Testis (tissue), 2 donors: ENCODE measurements at regions not wholly inside any gene's neighbourhood (a gene's known extent, or its start where the extent isn't known, plus 50 kb on each side); places are given as distances from the start of the nearest gene placed in this dataset.

Source experiments
- DNase-seq: peaks from one replicate; pipeline ENCODE4 v3.0.0-alpha.2; 2019
- H3K27ac ChIP-seq, 2 donors: fragments of 200-600 bp; sonication (generic); one replicate each; pipeline ENCODE4 v1.5.1; 2019
- H3K27me3 ChIP-seq: fragments of 200-600 bp; sonication (generic); one replicate; pipeline ENCODE4 v1.5.1; 2019
- H3K36me3 ChIP-seq: fragments of 200-600 bp; sonication (generic); one replicate; pipeline ENCODE4 v1.5.1; 2017; ENCODE audit warnings: low read depth; ENCODE audit errors: missing control alignments
- H3K4me1 ChIP-seq: fragments of 200-600 bp; sonication (generic); one replicate; pipeline ENCODE4 v1.5.1; 2019
- H3K4me3 ChIP-seq, 2 donors: fragments of 200-600 bp; sonication (generic); one replicate each; pipeline ENCODE4 v1.5.1; 2017 to 2019
- H3K9me3 ChIP-seq: fragments of 200-600 bp; sonication (generic); one replicate; pipeline ENCODE4 v1.5.1; 2017
- POLR2A ChIP-seq: fragments of 450-650 bp; IDR thresholded peaks from one replicate; pipeline ENCODE4 v1.6.1; 2017; ENCODE audit warnings: antibody characterized with exemption, mild to moderate bottlenecking, moderate library complexity
- WGBS, 2 donors: methylation state at CpG; one replicate each; pipeline ENCODE4 v1.1.5; 2018; 5-methylcytosine and 5-hydroxymethylcytosine counted together
- intact Hi-C: fragments of 100-400 bp; cut with DNase I; formaldehyde crosslinking; loops from one replicate; pipeline ENCODE4 v1.15.1; 2023; ENCODE audit warnings: low total_unique reads
- TF ChIP-seq, protein P1 (sequence below), 3 experiments: fragments of 450-650 bp in 2 of 3; fragments of 200-600 bp in 1 of 3; sonication (generic) in 1 of 3; IDR thresholded peaks; one replicate each; pipeline ENCODE4 v1.5.1; 2016 to 2019; ENCODE audit warnings: antibody characterized with exemption in 3 of 3, mild to moderate bottlenecking in 2 of 3, moderate library complexity in 1 of 3

DNA sequence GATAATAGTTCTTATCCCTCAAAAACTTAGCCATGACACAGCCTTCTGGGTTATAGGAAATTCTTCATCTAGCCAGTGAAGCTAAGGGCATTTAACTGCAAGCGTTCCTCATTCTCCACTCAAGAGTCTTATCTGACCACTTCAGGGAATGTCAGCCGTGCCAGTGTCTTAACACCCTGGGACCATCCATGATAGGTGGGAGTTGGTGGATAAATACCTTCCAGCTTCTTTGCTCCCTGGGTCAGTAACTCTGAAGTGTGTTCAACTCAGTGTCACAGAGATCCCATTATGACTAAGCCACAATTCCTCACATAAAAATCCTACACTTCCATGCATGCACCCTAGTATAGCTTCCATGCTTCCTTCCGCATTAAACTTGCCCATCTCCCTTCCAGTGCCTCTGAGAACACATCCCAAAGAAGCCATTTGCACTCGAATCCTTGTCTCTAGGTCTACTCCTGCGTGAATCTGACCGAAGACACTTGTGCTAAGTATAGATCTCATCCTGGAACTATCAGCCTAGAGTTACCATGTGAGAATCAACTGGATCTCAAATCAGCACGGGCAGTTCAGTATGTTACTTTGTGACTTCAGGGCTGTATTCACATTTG, 264.3 kb upstream of the MAF start:
- Histone ChIP-seq H3K27ac (no peak overlapping the region), H3K27me3 (no peaks in the 10 kb centered on the region), H3K4me1 (no peaks in the 10 kb centered on the region), H3K9me3 (no peaks in the 10 kb centered on the region), H3K36me3 (no peaks in the 10 kb centered on the region), H3K4me3 (no peak overlapping the region)
- intact Hi-C loops, result no loop called here
- DNase-seq, result no peak
- WGBS, 2 donors, result 86 to 94% methylated on average over 7 of the region's 7 CpGs
- TF ChIP-seq, protein P1, sequence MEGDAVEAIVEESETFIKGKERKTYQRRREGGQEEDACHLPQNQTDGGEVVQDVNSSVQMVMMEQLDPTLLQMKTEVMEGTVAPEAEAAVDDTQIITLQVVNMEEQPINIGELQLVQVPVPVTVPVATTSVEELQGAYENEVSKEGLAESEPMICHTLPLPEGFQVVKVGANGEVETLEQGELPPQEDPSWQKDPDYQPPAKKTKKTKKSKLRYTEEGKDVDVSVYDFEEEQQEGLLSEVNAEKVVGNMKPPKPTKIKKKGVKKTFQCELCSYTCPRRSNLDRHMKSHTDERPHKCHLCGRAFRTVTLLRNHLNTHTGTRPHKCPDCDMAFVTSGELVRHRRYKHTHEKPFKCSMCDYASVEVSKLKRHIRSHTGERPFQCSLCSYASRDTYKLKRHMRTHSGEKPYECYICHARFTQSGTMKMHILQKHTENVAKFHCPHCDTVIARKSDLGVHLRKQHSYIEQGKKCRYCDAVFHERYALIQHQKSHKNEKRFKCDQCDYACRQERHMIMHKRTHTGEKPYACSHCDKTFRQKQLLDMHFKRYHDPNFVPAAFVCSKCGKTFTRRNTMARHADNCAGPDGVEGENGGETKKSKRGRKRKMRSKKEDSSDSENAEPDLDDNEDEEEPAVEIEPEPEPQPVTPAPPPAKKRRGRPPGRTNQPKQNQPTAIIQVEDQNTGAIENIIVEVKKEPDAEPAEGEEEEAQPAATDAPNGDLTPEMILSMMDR (IDR thresholded peaks at IDR 0.05), result no peak
- no peak for TF ChIP-seq POLR2A

DNA sequence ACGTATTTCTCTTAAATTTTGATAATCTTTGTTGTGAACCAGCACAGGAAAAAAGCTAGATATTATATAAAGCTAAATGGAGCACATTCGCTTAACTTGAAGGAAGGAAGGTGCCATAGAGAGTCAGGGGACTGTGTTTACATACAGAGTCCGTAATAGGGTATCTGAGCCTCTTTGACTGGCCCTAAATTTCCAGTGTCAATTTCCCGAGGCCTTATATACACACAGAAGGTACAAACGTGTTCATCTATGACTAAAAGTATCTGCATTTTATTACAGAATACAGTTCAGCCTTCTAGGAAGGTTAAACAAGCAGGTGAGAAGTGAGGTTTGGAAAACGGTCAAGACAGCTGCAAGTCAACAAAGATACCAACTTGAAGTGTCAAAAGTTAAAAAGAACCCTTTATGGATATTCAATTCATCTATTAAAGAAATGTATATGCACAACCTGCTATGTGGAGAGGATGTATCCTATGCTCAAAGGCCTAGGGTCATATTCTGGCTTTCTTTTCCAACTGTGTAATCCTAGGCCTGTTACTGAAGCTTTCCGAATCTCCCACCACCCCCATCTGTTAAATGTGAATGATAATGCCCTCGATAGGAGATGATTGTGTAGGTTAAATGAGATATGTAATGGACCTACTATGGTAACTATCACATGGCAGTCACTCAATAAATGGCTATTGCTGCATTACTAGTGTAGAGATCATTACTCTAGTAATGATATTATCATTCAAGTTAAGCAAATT, 263.7 kb upstream of the MAF start:
- H3K27me3 ChIP-seq, result no peaks in the 10 kb centered on the region
- WGBS, 2 donors, result 83 to 88% methylated on average over 8 of the region's 8 CpGs
- no peaks in the 10 kb centered on the region for H3K9me3 ChIP-seq
- intact Hi-C loops, result no loop called here
- H3K27ac ChIP-seq, result no peak overlapping the region
- no peak overlapping the region for H3K4me3 ChIP-seq
- no peak for DNase-seq
- no peaks in the 10 kb centered on the region for H3K36me3 ChIP-seq
- TF ChIP-seq, protein P1 (IDR thresholded peaks at IDR 0.05), result no peak
- no peak for TF ChIP-seq POLR2A
- no peaks in the 10 kb centered on the region for H3K4me1 ChIP-seq

DNA sequence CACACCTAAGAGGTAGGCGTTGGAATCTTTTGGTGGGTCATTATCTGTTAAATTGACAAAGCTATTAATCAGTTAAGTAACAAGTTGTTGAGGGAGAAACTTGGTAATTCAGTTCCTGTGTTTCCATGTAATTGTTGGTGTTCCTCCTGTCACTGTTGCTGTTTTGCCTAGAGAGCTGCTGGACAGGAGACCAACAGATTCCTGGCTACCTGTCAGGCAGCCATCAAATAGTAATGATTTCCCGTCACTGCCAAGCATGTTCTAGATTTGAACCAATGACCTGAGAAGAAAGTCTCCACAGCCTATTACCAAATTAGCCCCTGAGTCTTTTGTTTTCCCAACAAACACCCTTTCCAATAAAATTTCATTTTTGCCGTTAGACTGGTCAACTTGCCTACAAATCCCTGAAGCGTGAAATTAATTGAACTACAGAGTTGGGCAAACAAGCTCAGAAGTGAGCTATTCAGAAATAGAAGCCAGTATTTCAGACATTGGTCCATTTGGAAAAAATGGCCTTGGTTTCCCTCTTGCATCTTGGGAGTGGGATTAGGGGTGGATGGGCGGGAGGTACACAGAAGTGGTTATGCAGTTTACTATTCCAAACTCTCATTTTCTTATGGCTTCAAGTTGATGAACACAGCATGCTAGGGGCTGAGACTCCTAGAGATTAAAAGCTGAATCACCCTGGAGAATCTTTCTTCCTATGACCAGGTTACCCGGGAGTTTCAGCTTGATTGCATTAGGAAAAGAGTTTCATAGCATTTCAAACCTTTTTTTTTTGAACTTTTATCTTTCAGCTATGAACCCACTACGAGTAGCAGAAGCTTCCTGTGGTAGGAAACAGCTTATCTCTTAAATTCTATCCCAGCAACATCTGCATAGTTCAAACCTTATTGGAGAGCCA, 262.8 kb upstream of the MAF start:
- Histone ChIP-seq H3K4me1 (no peaks in the 10 kb centered on the region), H3K36me3 (no peaks in the 10 kb centered on the region), H3K9me3 (no peaks in the 10 kb centered on the region), H3K4me3 (no peak overlapping the region), H3K27me3 (no peaks in the 10 kb centered on the region), H3K27ac (no peak overlapping the region)
- 86% methylated on average over 7 of the region's 7 CpGs for WGBS, 2 donors
- DNase-seq, result no peak
- intact Hi-C loops, result no loop called here
- TF ChIP-seq, protein P1 (IDR thresholded peaks at IDR 0.05), result no peak
- TF ChIP-seq POLR2A, result no peak

DNA sequence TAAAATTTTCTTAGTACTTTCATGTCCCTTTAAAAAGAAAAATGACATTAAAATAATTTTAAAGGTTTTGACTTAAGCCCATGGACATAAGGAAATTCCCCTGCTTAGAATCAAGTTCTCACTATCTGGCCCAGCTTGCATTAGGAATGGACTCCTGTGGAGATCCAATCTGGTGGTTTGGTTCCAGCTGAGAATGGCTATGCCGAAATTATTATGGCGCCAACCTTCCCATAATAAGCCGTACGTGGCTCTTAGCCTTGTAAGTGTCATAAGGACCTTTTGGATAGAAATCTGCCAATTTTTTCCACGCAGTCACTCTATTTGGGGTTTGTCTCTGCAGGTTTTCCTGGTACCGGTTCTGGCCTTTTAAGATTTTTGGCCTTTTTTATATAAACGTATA, 262.1 kb upstream of the MAF start:
- DNase-seq, result no peak
- TF ChIP-seq POLR2A, result no peak
- TF ChIP-seq, protein P1 (IDR thresholded peaks at IDR 0.05), result no peak
- intact Hi-C loops, result no loop called here
- WGBS, 2 donors, result 92 to 99% methylated on average over 7 of the region's 7 CpGs
- no peak overlapping the region for H3K4me3 ChIP-seq
- H3K27ac ChIP-seq, result no peak overlapping the region
- H3K9me3 ChIP-seq, result no peaks in the 10 kb centered on the region
- H3K36me3 ChIP-seq, result no peaks in the 10 kb centered on the region
- no peaks in the 10 kb centered on the region for H3K27me3 ChIP-seq
- H3K4me1 ChIP-seq, result no peaks in the 10 kb centered on the region
